Spleen (tissue), 7 donors: ENCODE measurements at regions not wholly inside any gene's neighbourhood (a gene's known extent, or its start where the extent isn't known, plus 50 kb on each side); places are given as distances from the start of the nearest gene placed in this dataset.

Experiments used
- CTCF ChIP-seq, 11 experiments: fragments of 200-600 bp in 7 of 11; fragments of 450-650 bp in 4 of 11; sonication (generic) in 4 of 11; IDR thresholded peaks in 8 of 11; conservative IDR thresholded peaks in 3 of 11; 1 replicate in 7 of 11; 2 replicates in 4 of 11; pipeline versions ENCODE4 v1.4.0 to v1.8.0; 2016 to 2021; ENCODE audit warnings: antibody characterized with exemption in 11 of 11, inconsistent platforms in 4 of 11, mild to moderate bottlenecking in 1 of 11
- POLR2A ChIP-seq, 3 donors: fragments of 450-650 bp; IDR thresholded peaks; one replicate each; pipeline ENCODE4 v1.5.1; 2017; ENCODE audit warnings: antibody characterized with exemption in 3 of 3, mild to moderate bottlenecking in 1 of 3
- donor health status: DM: no; HTN: no; CAD: no; lungs with moderate emphysema.
- donor health status: DM: no; HTN: no; CAD: no.
- donor health status: DM: no; HTN: no; CAD: no.

- TF ChIP-seq CTCF (IDR thresholded peaks at IDR 0.05 in 8 of 11, conservative IDR thresholded peaks at IDR 0.05 in 3 of 11): no peak
- no peak for TF ChIP-seq POLR2A (IDR thresholded peaks at IDR 0.05)
Observed at GRCh38 chr4:119748853-119749252, 120.2 kb upstream of the PDE5A start.
